ENCODE measurements at regions not wholly inside any gene's neighbourhood (a gene's known extent, or its start where the extent isn't known, plus 50 kb on each side); places are given as distances from the start of the nearest gene placed in this dataset.

- Mint-ChIP-seq H3K4me3 (no peak overlapping the region), H3K27me3 (ENCODE audit: insufficient read depth) (peaks cover 2% of the 10 kb centered on the region), H3K4me1 (ENCODE audit: low read depth) (no peaks in the 10 kb centered on the region), H3K36me3 (ENCODE audit: low read depth) (no peaks in the 10 kb centered on the region), H3K27ac (no peak overlapping the region), H3K9me3 (no peaks in the 10 kb centered on the region)
- no peak for DNase-seq (ENCODE audit: low spot score)
- intact Hi-C loops (cut with micrococcal nuclease), result no loop called here
Measured at GRCh38 chr18:67308819-67309218, 207.7 kb downstream of the DSEL start.

GRCh38 chr18:67305466-67305865, 211.1 kb downstream of the DSEL start:
- Mint-ChIP-seq H3K4me1 (ENCODE audit: low read depth) (no peaks in the 10 kb centered on the region), H3K36me3 (ENCODE audit: low read depth) (no peaks in the 10 kb centered on the region), H3K4me3 (no peak overlapping the region), H3K27ac (no peak overlapping the region), H3K9me3 (peaks cover 10% of the 10 kb centered on the region), H3K27me3 (ENCODE audit: insufficient read depth) (peaks cover 2% of the 10 kb centered on the region)
- intact Hi-C loops (cut with micrococcal nuclease), result no loop called here
- DNase-seq (ENCODE audit: low spot score), result no peak

GRCh38 chr18:67302043-67302442, 214.5 kb downstream of the DSEL start:
- no peaks in the 10 kb centered on the region for H3K36me3 Mint-ChIP-seq (ENCODE audit: low read depth)
- H3K27ac Mint-ChIP-seq, result no peak overlapping the region
- H3K4me1 Mint-ChIP-seq (ENCODE audit: low read depth), result no peaks in the 10 kb centered on the region
- no peak overlapping the region for H3K4me3 Mint-ChIP-seq
- intact Hi-C loops (cut with micrococcal nuclease), result loop anchor here (2.0 kb wide), 1 partner anchor 59 kb away; no protein-coding TSS in a partner anchor
- H3K9me3 Mint-ChIP-seq, result peaks cover 17% of the 10 kb centered on the region
- peaks cover 2% of the 10 kb centered on the region for H3K27me3 Mint-ChIP-seq (ENCODE audit: insufficient read depth)
- DNase-seq (ENCODE audit: low spot score), result no peak

GRCh38 chr18:67301592-67301991, 214.9 kb downstream of the DSEL start:
- Mint-ChIP-seq H3K27me3 (ENCODE audit: insufficient read depth) (peaks cover 2% of the 10 kb centered on the region), H3K9me3 (peaks cover 18% of the 10 kb centered on the region), H3K4me1 (ENCODE audit: low read depth) (no peaks in the 10 kb centered on the region), H3K27ac (no peak overlapping the region), H3K4me3 (no peak overlapping the region), H3K36me3 (ENCODE audit: low read depth) (no peaks in the 10 kb centered on the region)
- DNase-seq (ENCODE audit: low spot score), result no peak
- intact Hi-C loops (cut with micrococcal nuclease), result no loop called here

GRCh38 chr18:67300498-67300897, 216.0 kb downstream of the DSEL start:
- Mint-ChIP-seq H3K27me3 (ENCODE audit: insufficient read depth) (peaks cover 2% of the 10 kb centered on the region), H3K4me3 (no peak overlapping the region), H3K36me3 (ENCODE audit: low read depth) (no peaks in the 10 kb centered on the region), H3K4me1 (ENCODE audit: low read depth) (no peaks in the 10 kb centered on the region), H3K27ac (no peak overlapping the region), H3K9me3 (peaks cover 18% of the 10 kb centered on the region)
- intact Hi-C loops (cut with micrococcal nuclease), result no loop called here
- no peak for DNase-seq (ENCODE audit: low spot score)

- Mint-ChIP-seq H3K9me3 (peaks cover 3% of the 10 kb centered on the region), H3K27me3 (ENCODE audit: insufficient read depth) (peaks cover 2% of the 10 kb centered on the region), H3K4me1 (ENCODE audit: low read depth) (no peaks in the 10 kb centered on the region), H3K36me3 (ENCODE audit: low read depth) (no peaks in the 10 kb centered on the region), H3K27ac (no peak overlapping the region), H3K4me3 (no peak overlapping the region)
- DNase-seq (ENCODE audit: low spot score), result no peak
- intact Hi-C loops (cut with micrococcal nuclease), result no loop called here
Measured at GRCh38 chr18:67292814-67293213, 223.7 kb downstream of the DSEL start.

- Mint-ChIP-seq H3K4me1 (ENCODE audit: low read depth) (no peaks in the 10 kb centered on the region), H3K4me3 (no peak overlapping the region), H3K27ac (no peak overlapping the region), H3K36me3 (ENCODE audit: low read depth) (no peaks in the 10 kb centered on the region), H3K9me3 (no peaks in the 10 kb centered on the region), H3K27me3 (ENCODE audit: insufficient read depth) (peaks cover 2% of the 10 kb centered on the region)
- no peak for DNase-seq (ENCODE audit: low spot score)
- intact Hi-C loops (cut with micrococcal nuclease), result no loop called here
Measured at GRCh38 chr18:67290421-67290820, 226.1 kb downstream of the DSEL start.

GRCh38 chr18:67285583-67285982, 230.9 kb downstream of the DSEL start:
- Mint-ChIP-seq H3K9me3 (no peaks in the 10 kb centered on the region), H3K27ac (no peak overlapping the region), H3K27me3 (ENCODE audit: insufficient read depth) (no peaks in the 10 kb centered on the region), H3K4me3 (no peak overlapping the region), H3K4me1 (ENCODE audit: low read depth) (no peaks in the 10 kb centered on the region), H3K36me3 (ENCODE audit: low read depth) (no peaks in the 10 kb centered on the region)
- intact Hi-C loops (cut with micrococcal nuclease), result no loop called here
- DNase-seq (ENCODE audit: low spot score), result no peak

- H3K4me3 Mint-ChIP-seq, result no peak overlapping the region
- DNase-seq (ENCODE audit: low spot score), result no peak
- no peaks in the 10 kb centered on the region for H3K9me3 Mint-ChIP-seq
- no peaks in the 10 kb centered on the region for H3K4me1 Mint-ChIP-seq (ENCODE audit: low read depth)
- no peaks in the 10 kb centered on the region for H3K36me3 Mint-ChIP-seq (ENCODE audit: low read depth)
- H3K27ac Mint-ChIP-seq, result no peak overlapping the region
- intact Hi-C loops (cut with micrococcal nuclease), result no loop called here
- no peaks in the 10 kb centered on the region for H3K27me3 Mint-ChIP-seq (ENCODE audit: insufficient read depth)
Measured at GRCh38 chr18:67282796-67283195, 233.7 kb downstream of the DSEL start.

- H3K4me3 Mint-ChIP-seq, result no peak overlapping the region
- no peak for DNase-seq (ENCODE audit: low spot score)
- H3K36me3 Mint-ChIP-seq (ENCODE audit: low read depth), result no peaks in the 10 kb centered on the region
- intact Hi-C loops (cut with micrococcal nuclease), result no loop called here
- H3K27me3 Mint-ChIP-seq (ENCODE audit: insufficient read depth), result no peaks in the 10 kb centered on the region
- H3K27ac Mint-ChIP-seq, result no peak overlapping the region
- no peaks in the 10 kb centered on the region for H3K9me3 Mint-ChIP-seq
- H3K4me1 Mint-ChIP-seq (ENCODE audit: low read depth), result no peaks in the 10 kb centered on the region
Measured at GRCh38 chr18:67281746-67282145, 234.8 kb downstream of the DSEL start.

GRCh38 chr18:67280486-67281242, 235.9 kb downstream of the DSEL start:
- no peaks in the 10 kb centered on the region for H3K27me3 Mint-ChIP-seq (ENCODE audit: insufficient read depth)
- no peaks in the 10 kb centered on the region for H3K9me3 Mint-ChIP-seq
- DNase-seq (ENCODE audit: low spot score), result no peak
- no peaks in the 10 kb centered on the region for H3K36me3 Mint-ChIP-seq (ENCODE audit: low read depth)
- no peak overlapping the region for H3K27ac Mint-ChIP-seq
- intact Hi-C loops (cut with micrococcal nuclease), result no loop called here
- H3K4me1 Mint-ChIP-seq (ENCODE audit: low read depth), result no peaks in the 10 kb centered on the region
- no peak overlapping the region for H3K4me3 Mint-ChIP-seq

GRCh38 chr18:67279988-67280387, 236.5 kb downstream of the DSEL start:
- H3K36me3 Mint-ChIP-seq (ENCODE audit: low read depth), result no peaks in the 10 kb centered on the region
- intact Hi-C loops (cut with micrococcal nuclease), result no loop called here
- no peaks in the 10 kb centered on the region for H3K27me3 Mint-ChIP-seq (ENCODE audit: insufficient read depth)
- H3K9me3 Mint-ChIP-seq, result no peaks in the 10 kb centered on the region
- H3K4me1 Mint-ChIP-seq (ENCODE audit: low read depth), result no peaks in the 10 kb centered on the region
- DNase-seq (ENCODE audit: low spot score), result no peak
- H3K4me3 Mint-ChIP-seq, result no peak overlapping the region
- H3K27ac Mint-ChIP-seq, result no peak overlapping the region

- no peaks in the 10 kb centered on the region for H3K9me3 Mint-ChIP-seq
- no peak overlapping the region for H3K27ac Mint-ChIP-seq
- no peak overlapping the region for H3K4me3 Mint-ChIP-seq
- no peaks in the 10 kb centered on the region for H3K36me3 Mint-ChIP-seq (ENCODE audit: low read depth)
- no peak for DNase-seq (ENCODE audit: low spot score)
- intact Hi-C loops (cut with micrococcal nuclease), result no loop called here
- H3K27me3 Mint-ChIP-seq (ENCODE audit: insufficient read depth), result no peaks in the 10 kb centered on the region
- no peaks in the 10 kb centered on the region for H3K4me1 Mint-ChIP-seq (ENCODE audit: low read depth)
Measured at GRCh38 chr18:67278984-67279383, 237.5 kb downstream of the DSEL start.

GRCh38 chr18:67276638-67277037, 239.9 kb downstream of the DSEL start:
- Mint-ChIP-seq H3K4me1 (ENCODE audit: low read depth) (no peaks in the 10 kb centered on the region), H3K27me3 (ENCODE audit: insufficient read depth) (no peaks in the 10 kb centered on the region), H3K27ac (no peak overlapping the region), H3K9me3 (no peaks in the 10 kb centered on the region), H3K4me3 (no peak overlapping the region), H3K36me3 (ENCODE audit: low read depth) (no peaks in the 10 kb centered on the region)
- DNase-seq (ENCODE audit: low spot score), result no peak
- intact Hi-C loops (cut with micrococcal nuclease), result no loop called here

All from activated T-helper 1 cell treated with anti-CD3 and anti-CD28 coated beads, Interleukin-12 subunit alpha, Interleukin-12 subunit beta, Interleukin-2, Interleukin-4 antibody, amounts not matched to agents 30 ng/mL and 10 ng/mL and 1 ng/mL, durations not matched to agents 14 hours and 24 hours and 36 hours (primary cell).